CD14-positive monocyte (primary cell): ENCODE measurements at regions not wholly inside any gene's neighbourhood (a gene's known extent, or its start where the extent isn't known, plus 50 kb on each side); places are given as distances from the start of the nearest gene placed in this dataset.

Experiments used
- DNase-seq, 3 donors: peaks; one replicate each; pipeline ENCODE4 v3.0.0-alpha.2; 2011 to 2022
- H2AFZ ChIP-seq: 2 replicates; pipeline ENCODE4 v1.6.0; 2012; ENCODE audit warnings: mild to moderate bottlenecking, low read depth, low read length, inconsistent platforms; ENCODE audit not compliant: insufficient read depth, poor library complexity, severe bottlenecking
- H3K27ac ChIP-seq, 2 donors: 1 replicate in 1 of 2; 2 replicates in 1 of 2; pipeline ENCODE4 v1.5.1; 2012 to 2013; ENCODE audit warnings: low read length in 2 of 2, control low read depth in 1 of 2, inconsistent platforms in 1 of 2, low read depth in 1 of 2, mild to moderate bottlenecking in 1 of 2
- H3K27me3 ChIP-seq, 2 donors: one replicate each; pipeline versions ENCODE4 v1.6.0 to v1.6.1; 2011 to 2013; ENCODE audit warnings: low read length in 2 of 2; ENCODE audit not compliant: control insufficient read depth in 2 of 2, insufficient read depth in 2 of 2
- H3K36me3 ChIP-seq, 2 donors: replicated peaks in 1 of 2; 1 replicate in 1 of 2; 2 replicates in 1 of 2; pipeline versions ENCODE4 v1.5.1 to v1.6.1; 2012 to 2013; ENCODE audit warnings: low read length in 2 of 2, control low read depth in 1 of 2, inconsistent platforms in 1 of 2, mild to moderate bottlenecking in 1 of 2; ENCODE audit not compliant: insufficient read depth in 2 of 2, control insufficient read depth in 1 of 2
- H3K4me1 ChIP-seq, 2 donors: 1 replicate in 1 of 2; 2 replicates in 1 of 2; pipeline versions ENCODE4 v1.5.1 to v1.6.1; 2012 to 2013; ENCODE audit warnings: low read length in 2 of 2, control low read depth in 1 of 2, inconsistent platforms in 1 of 2, mild to moderate bottlenecking in 1 of 2, moderate library complexity in 1 of 2; ENCODE audit not compliant: insufficient read depth in 2 of 2, control insufficient read depth in 1 of 2
- H3K4me2 ChIP-seq: replicated peaks from 2 replicates; pipeline ENCODE3; 2012; ENCODE audit warnings: low read length, moderate library complexity, mild to moderate bottlenecking; ENCODE audit not compliant: poor library complexity, severe bottlenecking; ENCODE audit errors: extremely low read depth
- H3K4me3 ChIP-seq, 3 experiments: fragments of 200-600 bp in 1 of 3; sonication (generic) in 1 of 3; replicated peaks in 1 of 3; 1 replicate in 2 of 3; 2 replicates in 1 of 3; pipeline ENCODE4 v1.5.1; 2011 to 2013; ENCODE audit warnings: low read length in 3 of 3, mild to moderate bottlenecking in 3 of 3, control low read depth in 2 of 3, low read depth in 2 of 3, inconsistent platforms in 1 of 3, moderate library complexity in 1 of 3
- H3K79me2 ChIP-seq: 2 replicates; pipeline ENCODE4 v1.6.0; 2012; ENCODE audit warnings: mild to moderate bottlenecking, control low read depth, inconsistent platforms, low read length, moderate library complexity; ENCODE audit not compliant: insufficient read depth
- H3K9ac ChIP-seq: 2 replicates; pipeline ENCODE4 v1.6.0; 2017; ENCODE audit warnings: low read length, mild to moderate bottlenecking; ENCODE audit not compliant: insufficient read depth, poor library complexity, severe bottlenecking
- H3K9me3 ChIP-seq, 2 donors: replicated peaks in 1 of 2; 1 replicate in 1 of 2; 2 replicates in 1 of 2; pipeline versions ENCODE4 v1.5.1 to v1.6.1; 2012 to 2013; ENCODE audit warnings: low read length in 2 of 2, control low read depth in 1 of 2; ENCODE audit not compliant: control insufficient read depth in 1 of 2, insufficient read depth in 1 of 2
- H4K20me1 ChIP-seq: 2 replicates; pipeline ENCODE4 v1.6.0; 2012; ENCODE audit warnings: mild to moderate bottlenecking, low read length, control low read depth, moderate library complexity; ENCODE audit not compliant: insufficient read depth
- H3K27ac Mint-ChIP-seq, 7 donors: one replicate each; pipeline ENCODE4 v1.8.0; 2020; ENCODE audit warnings: mild to moderate bottlenecking in 7 of 7, mixed read lengths in 7 of 7, moderate library complexity in 6 of 7, inconsistent platforms in 2 of 7
- H3K27me3 Mint-ChIP-seq, 3 donors: one replicate each; pipeline ENCODE4 v1.8.0; 2021 to 2022; ENCODE audit warnings: low read depth in 3 of 3, mild to moderate bottlenecking in 3 of 3, mixed read lengths in 3 of 3, moderate library complexity in 3 of 3, inconsistent platforms in 1 of 3
- H3K36me3 Mint-ChIP-seq, 2 donors: one replicate each; pipeline ENCODE4 v1.8.0; 2020; ENCODE audit warnings: mixed read lengths in 2 of 2, inconsistent platforms in 1 of 2, mild to moderate bottlenecking in 1 of 2
- H3K4me1 Mint-ChIP-seq: one replicate; pipeline ENCODE4 v1.8.0; 2020; ENCODE audit warnings: mild to moderate bottlenecking, mixed read lengths
- H3K4me3 Mint-ChIP-seq, 2 donors: one replicate each; pipeline ENCODE4 v1.8.0; 2020; ENCODE audit warnings: mild to moderate bottlenecking in 2 of 2, mixed read lengths in 2 of 2, moderate library complexity in 1 of 2
- H3K9me3 Mint-ChIP-seq, 7 donors: one replicate each; pipeline ENCODE4 v1.8.0; 2020 to 2022; ENCODE audit warnings: mixed read lengths in 7 of 7, mild to moderate bottlenecking in 6 of 7, moderate library complexity in 6 of 7, inconsistent platforms in 2 of 7
- CTCF ChIP-seq: fragments of 200-600 bp; IDR thresholded peaks from one replicate; pipeline ENCODE4 v1.8.0; 2022; ENCODE audit warnings: antibody characterized with exemption, mild to moderate bottlenecking
- WGBS: methylation state at CpG from one replicate; pipeline ENCODE4 v1.1.5; 2013; ENCODE audit warnings: missing lambda C conversion rate; ENCODE audit not compliant: insufficient coverage; 5-methylcytosine and 5-hydroxymethylcytosine counted together
- intact Hi-C, 2 donors: fragments of 100-400 bp; cut with micrococcal nuclease; formaldehyde crosslinking; loops; one replicate each; pipeline versions ENCODE4 v1.15.0 to v1.15.1; 2023

- Histone ChIP-seq H3K9ac (no peak overlapping the region), H3K27me3 (no peaks in the 10 kb centered on the region), H3K79me2 (no peaks in the 10 kb centered on the region), H3K27ac (no peak overlapping the region), H3K9me3 (no peaks in the 10 kb centered on the region), H4K20me1 (no peaks in the 10 kb centered on the region), H3K4me3 (no peak overlapping the region), H2AFZ (no peak overlapping the region), H3K4me2 (no peak overlapping the region), H3K36me3 (no peaks in the 10 kb centered on the region), H3K4me1 (no peaks in the 10 kb centered on the region)
- no CpG with 5 or more reads among the region's 3 CpGs for WGBS
- DNase-seq = no peak
- Mint-ChIP-seq H3K27me3 (peaks cover 3 to 11% (median 9%) of the 10 kb centered on the region in 3 donors), H3K9me3 (no peaks in the 10 kb centered on the region), H3K27ac (no peak overlapping the region), H3K4me1 (no peaks in the 10 kb centered on the region), H3K4me3 (no peak overlapping the region), H3K36me3 (no peaks in the 10 kb centered on the region)
- intact Hi-C loops = no loop called here
- no peak for TF ChIP-seq CTCF
Observed at GRCh38 chr1:29390075-29390474, 153.8 kb downstream of the PTPRU start.

- DNase-seq = no peak
- Mint-ChIP-seq H3K27me3 (peaks cover 2 to 11% (median 9%) of the 10 kb centered on the region in 3 donors), H3K4me3 (no peak overlapping the region), H3K27ac (no peak overlapping the region), H3K4me1 (no peaks in the 10 kb centered on the region), H3K9me3 (no peaks in the 10 kb centered on the region), H3K36me3 (no peaks in the 10 kb centered on the region)
- H3K36me3 ChIP-seq = no peaks in the 10 kb centered on the region
- intact Hi-C loops = no loop called here
- no peak overlapping the region for H3K4me3 ChIP-seq
- no peak overlapping the region for H3K9ac ChIP-seq
- no peaks in the 10 kb centered on the region for H3K79me2 ChIP-seq
- no peak for TF ChIP-seq CTCF
- no peaks in the 10 kb centered on the region for H4K20me1 ChIP-seq
- H3K4me2 ChIP-seq = no peak overlapping the region
- no CpG with 5 or more reads among the region's 2 CpGs for WGBS
- no peaks in the 10 kb centered on the region for H3K27me3 ChIP-seq
- H3K9me3 ChIP-seq = no peaks in the 10 kb centered on the region
- H3K4me1 ChIP-seq = no peaks in the 10 kb centered on the region
- H3K27ac ChIP-seq = no peak overlapping the region
- H2AFZ ChIP-seq = no peak overlapping the region
Observed at GRCh38 chr1:29389533-29390041, 153.3 kb downstream of the PTPRU start.
